ENCODE measurements at regions not wholly inside any gene's neighbourhood (a gene's known extent, or its start where the extent isn't known, plus 50 kb on each side); places are given as distances from the start of the nearest gene placed in this dataset.

GRCh38 chr9:96141128-96141474 lies 160.9 kb downstream of the HSD17B3 start:
- H3K4me1 ChIP-seq, result no peaks in the 10 kb centered on the region
- peak overlapping the region; percentile 28 to 52 for H3K9ac ChIP-seq (ENCODE audit: low read depth in 2 of 2, low read length in 2 of 2)
- intact Hi-C loops (cut with DNase I), result no loop called here

GRCh38 chr9:96140296-96141127 lies 161.5 kb downstream of the HSD17B3 start:
- no peaks in the 10 kb centered on the region for H3K9me3 ChIP-seq
- no peaks in the 10 kb centered on the region for H3K27me3 ChIP-seq
- no peak for TF ChIP-seq CTCF (IDR thresholded peaks at IDR 0.05)
- peak overlapping the region; percentile 28 to 52 for H3K9ac ChIP-seq (ENCODE audit: low read depth in 2 of 2, low read length in 2 of 2)
- H3K4me3 ChIP-seq, result no peak overlapping the region
- H3K36me3 ChIP-seq, result no peaks in the 10 kb centered on the region
- peak; percentile 34 for DNase-seq
- H3K4me1 ChIP-seq, result no peaks in the 10 kb centered on the region
- intact Hi-C loops (cut with DNase I), result no loop called here
- peak overlapping the region; percentile 68 for H3K27ac ChIP-seq

More at GRCh38 chr9:96141128-96141474, 160.9 kb downstream of the HSD17B3 start:
- Histone ChIP-seq H3K9me3 (no peaks in the 10 kb centered on the region), H3K36me3 (no peaks in the 10 kb centered on the region), H3K4me3 (no peak overlapping the region), H3K27me3 (no peaks in the 10 kb centered on the region), H3K27ac (peak overlapping the region; percentile 68)
- no peak for DNase-seq
- no peak for TF ChIP-seq CTCF (IDR thresholded peaks at IDR 0.05)

GRCh38 chr9:96139592-96140295 lies 162.2 kb downstream of the HSD17B3 start:
- Histone ChIP-seq H3K4me3 (no peak overlapping the region), H3K9ac (ENCODE audit: low read depth in 2 of 2, low read length in 2 of 2) (no peak overlapping the region), H3K9me3 (no peaks in the 10 kb centered on the region), H3K36me3 (no peaks in the 10 kb centered on the region), H3K4me1 (no peaks in the 10 kb centered on the region), H3K27ac (peak overlapping the region; percentile 68), H3K27me3 (no peaks in the 10 kb centered on the region)
- intact Hi-C loops (cut with DNase I), result no loop called here
- TF ChIP-seq CTCF (IDR thresholded peaks at IDR 0.05), result no peak
- DNase-seq, result peak; percentile 57

GRCh38 chr9:96138616-96139015 lies 163.4 kb downstream of the HSD17B3 start:
- no peak for DNase-seq
- H3K27me3 ChIP-seq, result no peaks in the 10 kb centered on the region
- no peak overlapping the region for H3K9ac ChIP-seq (ENCODE audit: low read depth in 2 of 2, low read length in 2 of 2)
- H3K4me3 ChIP-seq, result no peak overlapping the region
- H3K4me1 ChIP-seq, result no peaks in the 10 kb centered on the region
- intact Hi-C loops (cut with DNase I), result no loop called here
- H3K9me3 ChIP-seq, result no peaks in the 10 kb centered on the region
- H3K27ac ChIP-seq, result peak overlapping the region; percentile 68
- no peak for TF ChIP-seq CTCF (IDR thresholded peaks at IDR 0.05)
- no peaks in the 10 kb centered on the region for H3K36me3 ChIP-seq

GRCh38 chr9:96137671-96138429 lies 164.1 kb downstream of the HSD17B3 start:
- Histone ChIP-seq H3K4me1 (no peaks in the 10 kb centered on the region), H3K27ac (peak overlapping the region; percentile 39)
- intact Hi-C loops (cut with DNase I), result no loop called here

More at GRCh38 chr9:96137671-96138429, 164.1 kb downstream of the HSD17B3 start:
- Histone ChIP-seq H3K9me3 (no peaks in the 10 kb centered on the region), H3K4me3 (peak overlapping the region; percentile 4), H3K27me3 (no peaks in the 10 kb centered on the region), H3K9ac (ENCODE audit: low read depth in 2 of 2, low read length in 2 of 2) (peak overlapping the region; percentile 20 to 76), H3K36me3 (no peaks in the 10 kb centered on the region)
- TF ChIP-seq CTCF (IDR thresholded peaks at IDR 0.05), result no peak
- no peak for DNase-seq
